ENCODE measurements at regions not wholly inside any gene's neighbourhood (a gene's known extent, or its start where the extent isn't known, plus 50 kb on each side); places are given as distances from the start of the nearest gene placed in this dataset.
"Not testable (repeated sequence)": the region's sequence is repeated elsewhere in the genome, so short reads cannot be mapped to it uniquely, and the experiment has no call there.

GRCh38 chr10:106043863-106044262, 1120.6 kb downstream of the SORCS1 start:
- no peak overlapping the region for H3K27ac ChIP-seq
- no peak for TF ChIP-seq ZFX (IDR thresholded peaks at IDR 0.05; ENCODE audit: borderline replicate concordance)
- TF ChIP-seq CTCF (IDR thresholded peaks at IDR 0.05) = no peak

- no peak for TF ChIP-seq CTCF (IDR thresholded peaks at IDR 0.05)
- TF ChIP-seq ZFX (IDR thresholded peaks at IDR 0.05; ENCODE audit: borderline replicate concordance) = no peak
- H3K27ac ChIP-seq = no peak overlapping the region
Observed at GRCh38 chr10:106038246-106038645, 1126.3 kb downstream of the SORCS1 start.

GRCh38 chr10:106033065-106033464, 1131.4 kb downstream of the SORCS1 start:
- H3K27ac ChIP-seq = no peak overlapping the region
- TF ChIP-seq ZFX (IDR thresholded peaks at IDR 0.05; ENCODE audit: borderline replicate concordance) = no peak
- TF ChIP-seq CTCF (IDR thresholded peaks at IDR 0.05) = no peak

- TF ChIP-seq CTCF (IDR thresholded peaks at IDR 0.05) (no peak), ZFX (IDR thresholded peaks at IDR 0.05; ENCODE audit: borderline replicate concordance) (no peak)
Observed at GRCh38 chr10:106032450-106033002, 1132.0 kb downstream of the SORCS1 start.

GRCh38 chr10:106027240-106027639, 1137.3 kb downstream of the SORCS1 start:
- no peak for TF ChIP-seq CTCF (IDR thresholded peaks at IDR 0.05)
- no peak for TF ChIP-seq ZFX (IDR thresholded peaks at IDR 0.05; ENCODE audit: borderline replicate concordance)
- H3K27ac ChIP-seq = no peak overlapping the region

More at GRCh38 chr10:106032450-106033002, 1132.0 kb downstream of the SORCS1 start:
- no peak overlapping the region for H3K27ac ChIP-seq

- TF ChIP-seq ZFX (IDR thresholded peaks at IDR 0.05; ENCODE audit: borderline replicate concordance) (no peak), CTCF (IDR thresholded peaks at IDR 0.05) (no peak)
- no peak overlapping the region for H3K27ac ChIP-seq
Observed at GRCh38 chr10:106025208-106025811, 1139.2 kb downstream of the SORCS1 start.

GRCh38 chr10:106023329-106023728, 1141.2 kb downstream of the SORCS1 start:
- H3K27ac ChIP-seq = no peak overlapping the region
- TF ChIP-seq ZFX (IDR thresholded peaks at IDR 0.05; ENCODE audit: borderline replicate concordance) (no peak), CTCF (IDR thresholded peaks at IDR 0.05) (no peak)

GRCh38 chr10:106019559-106019958, 1144.9 kb downstream of the SORCS1 start:
- not testable (repeated sequence) for H3K27ac ChIP-seq

GRCh38 chr10:106015369-106016199, 1148.9 kb downstream of the SORCS1 start:
- H3K27ac ChIP-seq = not testable (repeated sequence)

Data from 22Rv1 (cell line).